ENCODE measurements at regions not wholly inside any gene's neighbourhood (a gene's known extent, or its start where the extent isn't known, plus 50 kb on each side); places are given as distances from the start of the nearest gene placed in this dataset.

DNA sequence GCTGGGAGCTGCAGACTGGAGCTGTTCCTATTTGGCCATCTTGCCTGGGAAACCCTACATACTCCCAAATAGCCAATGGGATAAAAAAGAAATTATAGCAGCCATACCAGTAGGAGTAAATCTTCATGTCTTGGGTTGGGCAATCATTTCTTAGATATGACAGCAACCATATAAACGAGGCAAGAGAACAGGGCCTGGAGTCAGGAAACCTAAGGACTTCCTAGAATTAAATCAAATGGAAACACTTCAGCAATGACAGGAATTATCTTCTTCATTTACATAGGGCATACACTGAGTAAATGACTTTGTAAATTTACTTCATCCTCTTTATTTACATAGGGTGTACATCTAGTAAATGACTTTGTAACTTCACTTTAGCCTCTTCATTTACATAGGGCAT, 286.6 kb upstream of the POGK start:
- H3K27me3 ChIP-seq (ENCODE audit: insufficient read depth, low read depth, low read length), result no peaks in the 10 kb centered on the region
- no peaks in the 10 kb centered on the region for H3K9me2 ChIP-seq (ENCODE audit: insufficient read depth, low read length)
- H4K20me1 ChIP-seq (ENCODE audit: insufficient read depth), result no peaks in the 10 kb centered on the region
- H3F3A ChIP-seq (ENCODE audit: insufficient read depth, low read length, poor library complexity, severe bottlenecking), result no peaks in the 10 kb centered on the region
- H3K9ac ChIP-seq (ENCODE audit: low read length), result no peak overlapping the region
- H3K36me3 ChIP-seq (ENCODE audit: insufficient read depth, low read length), result no peaks in the 10 kb centered on the region
- no peaks in the 10 kb centered on the region for H3K79me2 ChIP-seq (replicated peaks; ENCODE audit: insufficient read depth, low read length)
- H3K4me3 ChIP-seq (ENCODE audit: low read length), result no peak overlapping the region
- H3K27ac ChIP-seq (ENCODE audit: low read length), result no peak overlapping the region
- peaks cover 7% of the 10 kb centered on the region for H3K9me3 ChIP-seq (ENCODE audit: low read length)
- no peak overlapping the region for H3K4me2 ChIP-seq (ENCODE audit: low read length)
- no peak for TF ChIP-seq RAD21 (conservative IDR thresholded peaks at IDR 0.05)
- TF ChIP-seq, protein P1, sequence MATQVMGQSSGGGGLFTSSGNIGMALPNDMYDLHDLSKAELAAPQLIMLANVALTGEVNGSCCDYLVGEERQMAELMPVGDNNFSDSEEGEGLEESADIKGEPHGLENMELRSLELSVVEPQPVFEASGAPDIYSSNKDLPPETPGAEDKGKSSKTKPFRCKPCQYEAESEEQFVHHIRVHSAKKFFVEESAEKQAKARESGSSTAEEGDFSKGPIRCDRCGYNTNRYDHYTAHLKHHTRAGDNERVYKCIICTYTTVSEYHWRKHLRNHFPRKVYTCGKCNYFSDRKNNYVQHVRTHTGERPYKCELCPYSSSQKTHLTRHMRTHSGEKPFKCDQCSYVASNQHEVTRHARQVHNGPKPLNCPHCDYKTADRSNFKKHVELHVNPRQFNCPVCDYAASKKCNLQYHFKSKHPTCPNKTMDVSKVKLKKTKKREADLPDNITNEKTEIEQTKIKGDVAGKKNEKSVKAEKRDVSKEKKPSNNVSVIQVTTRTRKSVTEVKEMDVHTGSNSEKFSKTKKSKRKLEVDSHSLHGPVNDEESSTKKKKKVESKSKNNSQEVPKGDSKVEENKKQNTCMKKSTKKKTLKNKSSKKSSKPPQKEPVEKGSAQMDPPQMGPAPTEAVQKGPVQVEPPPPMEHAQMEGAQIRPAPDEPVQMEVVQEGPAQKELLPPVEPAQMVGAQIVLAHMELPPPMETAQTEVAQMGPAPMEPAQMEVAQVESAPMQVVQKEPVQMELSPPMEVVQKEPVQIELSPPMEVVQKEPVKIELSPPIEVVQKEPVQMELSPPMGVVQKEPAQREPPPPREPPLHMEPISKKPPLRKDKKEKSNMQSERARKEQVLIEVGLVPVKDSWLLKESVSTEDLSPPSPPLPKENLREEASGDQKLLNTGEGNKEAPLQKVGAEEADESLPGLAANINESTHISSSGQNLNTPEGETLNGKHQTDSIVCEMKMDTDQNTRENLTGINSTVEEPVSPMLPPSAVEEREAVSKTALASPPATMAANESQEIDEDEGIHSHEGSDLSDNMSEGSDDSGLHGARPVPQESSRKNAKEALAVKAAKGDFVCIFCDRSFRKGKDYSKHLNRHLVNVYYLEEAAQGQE (IDR thresholded peaks at IDR 0.05; ENCODE audit: borderline replicate concordance), result no peak
- TF ChIP-seq TAF1 (IDR thresholded peaks at IDR 0.05; ENCODE audit: low read depth), result no peak
- TF ChIP-seq MXI1 (conservative IDR thresholded peaks at IDR 0.05; ENCODE audit: poor library complexity, severe bottlenecking), result no peak
- TF ChIP-seq SMC3 (conservative IDR thresholded peaks at IDR 0.05; ENCODE audit: poor library complexity), result no peak
- no peak overlapping the region for H2AFZ ChIP-seq (ENCODE audit: low read depth, low read length)

DNA sequence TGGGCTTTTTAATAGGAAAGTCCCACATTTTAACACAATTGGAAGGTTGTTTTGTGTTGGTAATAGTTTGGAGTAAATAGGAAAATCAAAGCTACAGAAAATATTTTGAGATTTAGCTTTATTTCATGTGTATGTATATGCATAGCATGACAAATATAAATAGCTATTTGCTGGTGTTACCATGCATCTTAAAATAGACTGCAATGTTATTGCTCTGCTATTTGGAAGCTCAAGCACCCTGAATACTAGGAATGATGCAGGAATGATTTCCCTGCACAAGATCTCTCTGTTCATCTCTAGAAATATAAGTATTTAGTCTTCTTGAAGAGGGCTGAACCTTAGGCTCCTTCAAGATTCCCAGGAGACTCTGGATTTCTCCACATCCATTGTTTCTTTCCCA, 268.3 kb upstream of the POGK start:
- H3K79me2 ChIP-seq (replicated peaks; ENCODE audit: insufficient read depth, low read length), result no peaks in the 10 kb centered on the region
- H4K20me1 ChIP-seq (ENCODE audit: insufficient read depth), result no peaks in the 10 kb centered on the region
- no peaks in the 10 kb centered on the region for H3F3A ChIP-seq (ENCODE audit: insufficient read depth, low read length, poor library complexity, severe bottlenecking)
- no peaks in the 10 kb centered on the region for H3K9me3 ChIP-seq (ENCODE audit: low read length)
- H3K27ac ChIP-seq (ENCODE audit: low read length), result no peak overlapping the region
- H3K9me2 ChIP-seq (ENCODE audit: insufficient read depth, low read length), result no peaks in the 10 kb centered on the region
- TF ChIP-seq SMC3 (conservative IDR thresholded peaks at IDR 0.05; ENCODE audit: poor library complexity) (no peak), TAF1 (IDR thresholded peaks at IDR 0.05; ENCODE audit: low read depth) (no peak), MXI1 (conservative IDR thresholded peaks at IDR 0.05; ENCODE audit: poor library complexity, severe bottlenecking) (no peak), RAD21 (conservative IDR thresholded peaks at IDR 0.05) (no peak), EP300 (conservative IDR thresholded peaks at IDR 0.05; ENCODE audit: poor library complexity, severe bottlenecking) (no peak), EZH2 (IDR thresholded peaks at IDR 0.05; ENCODE audit: borderline replicate concordance, insufficient read depth, low read length, poor library complexity, severe bottlenecking) (no peak)
- TF ChIP-seq, protein P1 (IDR thresholded peaks at IDR 0.05; ENCODE audit: borderline replicate concordance), result no peak
- TF ChIP-seq, protein P2, sequence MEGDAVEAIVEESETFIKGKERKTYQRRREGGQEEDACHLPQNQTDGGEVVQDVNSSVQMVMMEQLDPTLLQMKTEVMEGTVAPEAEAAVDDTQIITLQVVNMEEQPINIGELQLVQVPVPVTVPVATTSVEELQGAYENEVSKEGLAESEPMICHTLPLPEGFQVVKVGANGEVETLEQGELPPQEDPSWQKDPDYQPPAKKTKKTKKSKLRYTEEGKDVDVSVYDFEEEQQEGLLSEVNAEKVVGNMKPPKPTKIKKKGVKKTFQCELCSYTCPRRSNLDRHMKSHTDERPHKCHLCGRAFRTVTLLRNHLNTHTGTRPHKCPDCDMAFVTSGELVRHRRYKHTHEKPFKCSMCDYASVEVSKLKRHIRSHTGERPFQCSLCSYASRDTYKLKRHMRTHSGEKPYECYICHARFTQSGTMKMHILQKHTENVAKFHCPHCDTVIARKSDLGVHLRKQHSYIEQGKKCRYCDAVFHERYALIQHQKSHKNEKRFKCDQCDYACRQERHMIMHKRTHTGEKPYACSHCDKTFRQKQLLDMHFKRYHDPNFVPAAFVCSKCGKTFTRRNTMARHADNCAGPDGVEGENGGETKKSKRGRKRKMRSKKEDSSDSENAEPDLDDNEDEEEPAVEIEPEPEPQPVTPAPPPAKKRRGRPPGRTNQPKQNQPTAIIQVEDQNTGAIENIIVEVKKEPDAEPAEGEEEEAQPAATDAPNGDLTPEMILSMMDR (IDR thresholded peaks at IDR 0.05; ENCODE audit: poor library complexity, severe bottlenecking), result no peak
- no peak overlapping the region for H3K4me2 ChIP-seq (ENCODE audit: low read length)
- no peaks in the 10 kb centered on the region for H3K36me3 ChIP-seq (ENCODE audit: insufficient read depth, low read length)
- H3K4me3 ChIP-seq (ENCODE audit: low read length), result no peak overlapping the region
- H2AFZ ChIP-seq (ENCODE audit: low read depth, low read length), result no peak overlapping the region
- H3K27me3 ChIP-seq (ENCODE audit: insufficient read depth, low read depth, low read length), result no peaks in the 10 kb centered on the region
- H3K9ac ChIP-seq (ENCODE audit: low read length), result no peak overlapping the region

All from neural cell (in vitro differentiated cells).